Retina (tissue), 1 donor: ENCODE measurements at regions not wholly inside any gene's neighbourhood (a gene's known extent, or its start where the extent isn't known, plus 50 kb on each side); places are given as distances from the start of the nearest gene placed in this dataset.

ENCODE experiments used
- DNase-seq: peaks from one replicate; pipeline ENCODE4 v3.0.0-alpha.2; 2016

GRCh38 chr4:15340902-15341732, 86.7 kb upstream of the C1QTNF7 start:
- peak; percentile 65 for DNase-seq

- peak; percentile 57 for DNase-seq
Measured at GRCh38 chr4:15341733-15342300, 86.0 kb upstream of the C1QTNF7 start.

GRCh38 chr4:15343000-15343399, 84.8 kb upstream of the C1QTNF7 start:
- no peak for DNase-seq

- no peak for DNase-seq
Measured at GRCh38 chr4:15343581-15343980, 84.3 kb upstream of the C1QTNF7 start.

GRCh38 chr4:15344041-15344440, 83.8 kb upstream of the C1QTNF7 start:
- no peak for DNase-seq

- no peak for DNase-seq
Measured at GRCh38 chr4:15345134-15345533, 82.7 kb upstream of the C1QTNF7 start.

GRCh38 chr4:15348236-15348635, 79.6 kb upstream of the C1QTNF7 start:
- DNase-seq = no peak

GRCh38 chr4:15348695-15349094, 79.1 kb upstream of the C1QTNF7 start:
- no peak for DNase-seq

GRCh38 chr4:15349531-15349935, 78.3 kb upstream of the C1QTNF7 start:
- DNase-seq = no peak

GRCh38 chr4:15349965-15350364, 77.9 kb upstream of the C1QTNF7 start:
- no peak for DNase-seq

- no peak for DNase-seq
Measured at GRCh38 chr4:15352524-15352923, 75.3 kb upstream of the C1QTNF7 start.

- DNase-seq = no peak
Measured at GRCh38 chr4:15353207-15353606, 74.6 kb upstream of the C1QTNF7 start.

GRCh38 chr4:15354371-15355297, 73.2 kb upstream of the C1QTNF7 start:
- DNase-seq = no peak

- no peak for DNase-seq
Measured at GRCh38 chr4:15361529-15361928, 66.3 kb upstream of the C1QTNF7 start.

- DNase-seq = no peak
Measured at GRCh38 chr4:15362541-15362940, 65.3 kb upstream of the C1QTNF7 start.

GRCh38 chr4:15364183-15364582, 63.6 kb upstream of the C1QTNF7 start:
- DNase-seq = no peak

- no peak for DNase-seq
Measured at GRCh38 chr4:15365641-15366040, 62.2 kb upstream of the C1QTNF7 start.

GRCh38 chr4:15366721-15367120, 61.1 kb upstream of the C1QTNF7 start:
- no peak for DNase-seq

GRCh38 chr4:15368856-15369255, 59.0 kb upstream of the C1QTNF7 start:
- no peak for DNase-seq

GRCh38 chr4:15370296-15370695, 57.5 kb upstream of the C1QTNF7 start:
- no peak for DNase-seq

GRCh38 chr4:15373363-15373762, 54.5 kb upstream of the C1QTNF7 start:
- no peak for DNase-seq

GRCh38 chr4:15374656-15375055, 53.2 kb upstream of the C1QTNF7 start:
- DNase-seq = no peak

- DNase-seq = no peak
Measured at GRCh38 chr4:15375667-15376066, 52.2 kb upstream of the C1QTNF7 start.

- no peak for DNase-seq
Measured at GRCh38 chr4:15376145-15376544, 51.7 kb upstream of the C1QTNF7 start.
